IPS-15b (cell line): ENCODE measurements at regions not wholly inside any gene's neighbourhood (a gene's known extent, or its start where the extent isn't known, plus 50 kb on each side); places are given as distances from the start of the nearest gene placed in this dataset.
"Not testable (repeated sequence)": the region's sequence is repeated elsewhere in the genome, so short reads cannot be mapped to it uniquely, and the experiment has no call there.

ENCODE experiments used
- H3K27me3 ChIP-seq: one replicate; pipeline ENCODE4 v1.6.1; 2013; ENCODE audit warnings: low read length; ENCODE audit not compliant: control insufficient read depth, insufficient read depth
- H3K36me3 ChIP-seq: one replicate; pipeline ENCODE4 v1.6.1; 2013; ENCODE audit warnings: low read length; ENCODE audit not compliant: control insufficient read depth, insufficient read depth
- H3K4me1 ChIP-seq: one replicate; pipeline ENCODE4 v1.6.1; 2013; ENCODE audit warnings: mild to moderate bottlenecking, low read length; ENCODE audit not compliant: control insufficient read depth, insufficient read depth
- H3K4me3 ChIP-seq: one replicate; pipeline ENCODE4 v1.5.1; 2013; ENCODE audit warnings: low read depth, low read length
- H3K9ac ChIP-seq: one replicate; pipeline ENCODE4 v1.6.1; 2013; ENCODE audit warnings: low read depth, mild to moderate bottlenecking, low read length
- H3K9me3 ChIP-seq: one replicate; pipeline ENCODE4 v1.6.1; 2013; ENCODE audit warnings: mild to moderate bottlenecking, low read length; ENCODE audit not compliant: control insufficient read depth, insufficient read depth

- no peaks in the 10 kb centered on the region for H3K4me1 ChIP-seq
- H3K36me3 ChIP-seq, result no peaks in the 10 kb centered on the region
- no peaks in the 10 kb centered on the region for H3K27me3 ChIP-seq
- H3K4me3 ChIP-seq, result no peak overlapping the region
- no peaks in the 10 kb centered on the region for H3K9me3 ChIP-seq
- no peak overlapping the region for H3K9ac ChIP-seq
These were observed 157.2 kb upstream of the GNAI1 start for GRCh38 chr7:79977481-79977880.

- H3K9me3 ChIP-seq, H3K9ac ChIP-seq, H3K4me3 ChIP-seq, H3K36me3 ChIP-seq, H3K4me1 ChIP-seq, H3K27me3 ChIP-seq: not testable (repeated sequence)
These were observed 158.0 kb upstream of the GNAI1 start for GRCh38 chr7:79976711-79977020.

- H3K9ac ChIP-seq, H3K27me3 ChIP-seq, H3K4me1 ChIP-seq, H3K36me3 ChIP-seq, H3K9me3 ChIP-seq, H3K4me3 ChIP-seq: not testable (repeated sequence)
These were observed 158.5 kb upstream of the GNAI1 start for GRCh38 chr7:79975986-79976710.

GRCh38 chr7:79973455-79973854 lies 161.2 kb upstream of the GNAI1 start:
- no peaks in the 10 kb centered on the region for H3K36me3 ChIP-seq
- no peaks in the 10 kb centered on the region for H3K9me3 ChIP-seq
- H3K4me1 ChIP-seq, result peaks cover 3% of the 10 kb centered on the region
- H3K4me3 ChIP-seq, result no peak overlapping the region
- H3K9ac ChIP-seq, result no peak overlapping the region
- H3K27me3 ChIP-seq, result no peaks in the 10 kb centered on the region

- H3K36me3 ChIP-seq, result no peaks in the 10 kb centered on the region
- H3K27me3 ChIP-seq, result no peaks in the 10 kb centered on the region
- H3K4me3 ChIP-seq, result no peak overlapping the region
- no peaks in the 10 kb centered on the region for H3K9me3 ChIP-seq
- no peak overlapping the region for H3K9ac ChIP-seq
- peaks cover 3% of the 10 kb centered on the region for H3K4me1 ChIP-seq
These were observed 163.6 kb upstream of the GNAI1 start for GRCh38 chr7:79971058-79971457.

GRCh38 chr7:79968894-79969293 lies 165.7 kb upstream of the GNAI1 start:
- no peaks in the 10 kb centered on the region for H3K27me3 ChIP-seq
- H3K9ac ChIP-seq, result no peak overlapping the region
- H3K4me3 ChIP-seq, result no peak overlapping the region
- H3K9me3 ChIP-seq, result no peaks in the 10 kb centered on the region
- peaks cover 3% of the 10 kb centered on the region for H3K4me1 ChIP-seq
- H3K36me3 ChIP-seq, result no peaks in the 10 kb centered on the region

GRCh38 chr7:79968077-79968648 lies 166.5 kb upstream of the GNAI1 start:
- Histone ChIP-seq H3K27me3 (no peaks in the 10 kb centered on the region), H3K4me1 (peaks cover 3% of the 10 kb centered on the region), H3K4me3 (no peak overlapping the region), H3K36me3 (no peaks in the 10 kb centered on the region), H3K9me3 (no peaks in the 10 kb centered on the region), H3K9ac (no peak overlapping the region)

GRCh38 chr7:79965946-79966345 lies 168.7 kb upstream of the GNAI1 start:
- Histone ChIP-seq H3K36me3 (no peaks in the 10 kb centered on the region), H3K4me3 (no peak overlapping the region), H3K27me3 (no peaks in the 10 kb centered on the region), H3K9me3 (no peaks in the 10 kb centered on the region), H3K4me1 (peaks cover 3% of the 10 kb centered on the region), H3K9ac (no peak overlapping the region)

GRCh38 chr7:79964463-79964862 lies 170.2 kb upstream of the GNAI1 start:
- Histone ChIP-seq H3K36me3 (no peaks in the 10 kb centered on the region), H3K9ac (no peak overlapping the region), H3K9me3 (no peaks in the 10 kb centered on the region), H3K4me1 (peaks cover 3% of the 10 kb centered on the region), H3K27me3 (no peaks in the 10 kb centered on the region), H3K4me3 (no peak overlapping the region)

GRCh38 chr7:79953130-79953529 lies 181.5 kb upstream of the GNAI1 start:
- Histone ChIP-seq H3K27me3 (no peaks in the 10 kb centered on the region), H3K4me3 (no peak overlapping the region), H3K9ac (no peak overlapping the region), H3K4me1 (no peaks in the 10 kb centered on the region), H3K36me3 (no peaks in the 10 kb centered on the region), H3K9me3 (no peaks in the 10 kb centered on the region)

- H3K9ac ChIP-seq, result no peak overlapping the region
- no peaks in the 10 kb centered on the region for H3K36me3 ChIP-seq
- no peak overlapping the region for H3K4me3 ChIP-seq
- no peaks in the 10 kb centered on the region for H3K4me1 ChIP-seq
- no peaks in the 10 kb centered on the region for H3K27me3 ChIP-seq
- no peaks in the 10 kb centered on the region for H3K9me3 ChIP-seq
These were observed 182.2 kb upstream of the GNAI1 start for GRCh38 chr7:79952399-79952798.

GRCh38 chr7:79951415-79951814 lies 183.2 kb upstream of the GNAI1 start:
- H3K9ac ChIP-seq, result no peak overlapping the region
- no peaks in the 10 kb centered on the region for H3K36me3 ChIP-seq
- H3K27me3 ChIP-seq, result no peaks in the 10 kb centered on the region
- H3K4me3 ChIP-seq, result no peak overlapping the region
- no peaks in the 10 kb centered on the region for H3K9me3 ChIP-seq
- H3K4me1 ChIP-seq, result no peaks in the 10 kb centered on the region
